ENCODE measurements at regions not wholly inside any gene's neighbourhood (a gene's known extent, or its start where the extent isn't known, plus 50 kb on each side); places are given as distances from the start of the nearest gene placed in this dataset.
A peak's percentile ranks its signal among the peaks of the same experiment; 100 is the strongest.

- Mint-ChIP-seq H3K4me3 (peak overlapping the region; percentile 96), H3K36me3 (peaks cover 18% of the 10 kb centered on the region), H3K9me3 (peaks cover 21% of the 10 kb centered on the region), H3K27me3 (ENCODE audit: low read depth) (peaks cover 6% of the 10 kb centered on the region; the same call in 1 of the 2 replicates), H3K4me1 (0 out of 2 replicates have a peak, but pooled peaks cover 3% of the 10 kb centered on the region), H3K27ac (peak overlapping the region; percentile 93)
- POLR2A ChIA-PET = no interaction called here
- CTCF ChIA-PET = interaction anchor here (0.9 to 1.2 kb wide), 4 partner anchors 9 to 19 kb away, joined by 3 to 5 read pairs (median 4); no protein-coding TSS in a partner anchor
- DNase-seq (ENCODE audit: low spot score) = peak; percentile 73
- ATAC-seq = peak; percentile 91
- TF ChIP-seq, protein P1, sequence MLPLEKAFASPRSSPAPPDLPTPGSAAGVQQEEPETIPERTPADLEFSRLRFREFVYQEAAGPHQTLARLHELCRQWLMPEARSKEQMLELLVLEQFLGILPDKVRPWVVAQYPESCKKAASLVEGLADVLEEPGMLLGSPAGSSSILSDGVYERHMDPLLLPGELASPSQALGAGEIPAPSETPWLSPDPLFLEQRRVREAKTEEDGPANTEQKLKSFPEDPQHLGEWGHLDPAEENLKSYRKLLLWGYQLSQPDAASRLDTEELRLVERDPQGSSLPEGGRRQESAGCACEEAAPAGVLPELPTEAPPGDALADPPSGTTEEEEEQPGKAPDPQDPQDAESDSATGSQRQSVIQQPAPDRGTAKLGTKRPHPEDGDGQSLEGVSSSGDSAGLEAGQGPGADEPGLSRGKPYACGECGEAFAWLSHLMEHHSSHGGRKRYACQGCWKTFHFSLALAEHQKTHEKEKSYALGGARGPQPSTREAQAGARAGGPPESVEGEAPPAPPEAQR (CRISPR knock-in tag; IDR thresholded peaks at IDR 0.05) = no peak
- peak; percentile 51; the same call in 1 of the 2 replicates for TF ChIP-seq MAX (CRISPR knock-in tag; IDR thresholded peaks at IDR 0.05)
- TF ChIP-seq ETV6 (CRISPR knock-in tag; IDR thresholded peaks at IDR 0.05) = peak; percentile 83
- no peak for TF ChIP-seq ZNF219 (CRISPR knock-in tag; IDR thresholded peaks at IDR 0.05; ENCODE audit: borderline replicate concordance)
- no peak for TF ChIP-seq GRHL2 (CRISPR knock-in tag; IDR thresholded peaks at IDR 0.05; ENCODE audit: insufficient replicate concordance, severe bottlenecking)
- no peak for TF ChIP-seq E2F5 (CRISPR knock-in tag; IDR thresholded peaks at IDR 0.05)
- TF ChIP-seq SMAD3 (CRISPR knock-in tag; IDR thresholded peaks at IDR 0.05; ENCODE audit: borderline replicate concordance) = no peak
- no peak for TF ChIP-seq RORB (CRISPR knock-in tag; IDR thresholded peaks at IDR 0.05)
- TF ChIP-seq ERG (CRISPR knock-in tag; IDR thresholded peaks at IDR 0.05) = no peak
- TF ChIP-seq, protein P2, sequence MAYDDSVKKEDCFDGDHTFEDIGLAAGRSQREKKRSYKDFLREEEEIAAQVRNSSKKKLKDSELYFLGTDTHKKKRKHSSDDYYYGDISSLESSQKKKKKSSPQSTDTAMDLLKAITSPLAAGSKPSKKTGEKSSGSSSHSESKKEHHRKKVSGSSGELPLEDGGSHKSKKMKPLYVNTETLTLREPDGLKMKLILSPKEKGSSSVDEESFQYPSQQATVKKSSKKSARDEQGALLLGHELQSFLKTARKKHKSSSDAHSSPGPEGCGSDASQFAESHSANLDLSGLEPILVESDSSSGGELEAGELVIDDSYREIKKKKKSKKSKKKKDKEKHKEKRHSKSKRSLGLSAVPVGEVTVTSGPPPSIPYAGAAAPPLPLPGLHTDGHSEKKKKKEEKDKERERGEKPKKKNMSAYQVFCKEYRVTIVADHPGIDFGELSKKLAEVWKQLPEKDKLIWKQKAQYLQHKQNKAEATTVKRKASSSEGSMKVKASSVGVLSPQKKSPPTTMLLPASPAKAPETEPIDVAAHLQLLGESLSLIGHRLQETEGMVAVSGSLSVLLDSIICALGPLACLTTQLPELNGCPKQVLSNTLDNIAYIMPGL (CRISPR knock-in tag; IDR thresholded peaks at IDR 0.05) = peak; percentile 65
- no peak for TF ChIP-seq CBFB (CRISPR knock-in tag; IDR thresholded peaks at IDR 0.05; ENCODE audit: low read depth)
- TF ChIP-seq TEAD1 (CRISPR knock-in tag; IDR thresholded peaks at IDR 0.05) = peak; percentile 71; the same call in 1 of the 2 replicates
Measured at GRCh38 chr6:28710466-28711191, 184.9 kb downstream of the GPX5 start.

GRCh38 chr6:28711325-28711724 lies 185.6 kb downstream of the GPX5 start:
- ChIA-PET CTCF (interaction anchor here (1.1 kb wide), 1 partner anchor 18 kb away, joined by 3 read pairs; no protein-coding TSS in a partner anchor), POLR2A (interaction anchor here (0.7 kb wide), 1 partner anchor 863 kb away, joined by 8 read pairs; no protein-coding TSS in a partner anchor)
- Mint-ChIP-seq H3K27me3 (ENCODE audit: low read depth) (peaks cover 10% of the 10 kb centered on the region; the same call in 1 of the 2 replicates), H3K9me3 (peaks cover 21% of the 10 kb centered on the region), H3K27ac (no peak overlapping the region), H3K36me3 (peaks cover 16% of the 10 kb centered on the region), H3K4me1 (0 out of 2 replicates have a peak, but pooled peaks cover 3% of the 10 kb centered on the region), H3K4me3 (no peak overlapping the region)
- no peak for ATAC-seq
- no peak for DNase-seq (ENCODE audit: low spot score)
- TF ChIP-seq ZNF671 (CRISPR knock-in tag; IDR thresholded peaks at IDR 0.05) (no peak), JAZF1 (CRISPR knock-in tag; IDR thresholded peaks at IDR 0.05) (no peak), ZNF416 (CRISPR knock-in tag; IDR thresholded peaks at IDR 0.05) (no peak), TP53 (CRISPR knock-in tag; IDR thresholded peaks at IDR 0.05) (no peak), E2F4 (CRISPR knock-in tag; IDR thresholded peaks at IDR 0.05; ENCODE audit: borderline replicate concordance, low read depth) (no peak), KAT7 (CRISPR knock-in tag; IDR thresholded peaks at IDR 0.05; ENCODE audit: borderline replicate concordance) (no peak), ELF4 (CRISPR knock-in tag; IDR thresholded peaks at IDR 0.05; ENCODE audit: low read depth) (no peak), NR1H2 (CRISPR knock-in tag; IDR thresholded peaks at IDR 0.05) (no peak)
- TF ChIP-seq, protein P3, sequence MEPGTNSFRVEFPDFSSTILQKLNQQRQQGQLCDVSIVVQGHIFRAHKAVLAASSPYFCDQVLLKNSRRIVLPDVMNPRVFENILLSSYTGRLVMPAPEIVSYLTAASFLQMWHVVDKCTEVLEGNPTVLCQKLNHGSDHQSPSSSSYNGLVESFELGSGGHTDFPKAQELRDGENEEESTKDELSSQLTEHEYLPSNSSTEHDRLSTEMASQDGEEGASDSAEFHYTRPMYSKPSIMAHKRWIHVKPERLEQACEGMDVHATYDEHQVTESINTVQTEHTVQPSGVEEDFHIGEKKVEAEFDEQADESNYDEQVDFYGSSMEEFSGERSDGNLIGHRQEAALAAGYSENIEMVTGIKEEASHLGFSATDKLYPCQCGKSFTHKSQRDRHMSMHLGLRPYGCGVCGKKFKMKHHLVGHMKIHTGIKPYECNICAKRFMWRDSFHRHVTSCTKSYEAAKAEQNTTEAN (CRISPR knock-in tag; IDR thresholded peaks at IDR 0.05) = no peak
- TF ChIP-seq, protein P4, sequence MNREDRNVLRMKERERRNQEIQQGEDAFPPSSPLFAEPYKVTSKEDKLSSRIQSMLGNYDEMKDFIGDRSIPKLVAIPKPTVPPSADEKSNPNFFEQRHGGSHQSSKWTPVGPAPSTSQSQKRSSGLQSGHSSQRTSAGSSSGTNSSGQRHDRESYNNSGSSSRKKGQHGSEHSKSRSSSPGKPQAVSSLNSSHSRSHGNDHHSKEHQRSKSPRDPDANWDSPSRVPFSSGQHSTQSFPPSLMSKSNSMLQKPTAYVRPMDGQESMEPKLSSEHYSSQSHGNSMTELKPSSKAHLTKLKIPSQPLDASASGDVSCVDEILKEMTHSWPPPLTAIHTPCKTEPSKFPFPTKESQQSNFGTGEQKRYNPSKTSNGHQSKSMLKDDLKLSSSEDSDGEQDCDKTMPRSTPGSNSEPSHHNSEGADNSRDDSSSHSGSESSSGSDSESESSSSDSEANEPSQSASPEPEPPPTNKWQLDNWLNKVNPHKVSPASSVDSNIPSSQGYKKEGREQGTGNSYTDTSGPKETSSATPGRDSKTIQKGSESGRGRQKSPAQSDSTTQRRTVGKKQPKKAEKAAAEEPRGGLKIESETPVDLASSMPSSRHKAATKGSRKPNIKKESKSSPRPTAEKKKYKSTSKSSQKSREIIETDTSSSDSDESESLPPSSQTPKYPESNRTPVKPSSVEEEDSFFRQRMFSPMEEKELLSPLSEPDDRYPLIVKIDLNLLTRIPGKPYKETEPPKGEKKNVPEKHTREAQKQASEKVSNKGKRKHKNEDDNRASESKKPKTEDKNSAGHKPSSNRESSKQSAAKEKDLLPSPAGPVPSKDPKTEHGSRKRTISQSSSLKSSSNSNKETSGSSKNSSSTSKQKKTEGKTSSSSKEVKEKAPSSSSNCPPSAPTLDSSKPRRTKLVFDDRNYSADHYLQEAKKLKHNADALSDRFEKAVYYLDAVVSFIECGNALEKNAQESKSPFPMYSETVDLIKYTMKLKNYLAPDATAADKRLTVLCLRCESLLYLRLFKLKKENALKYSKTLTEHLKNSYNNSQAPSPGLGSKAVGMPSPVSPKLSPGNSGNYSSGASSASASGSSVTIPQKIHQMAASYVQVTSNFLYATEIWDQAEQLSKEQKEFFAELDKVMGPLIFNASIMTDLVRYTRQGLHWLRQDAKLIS (CRISPR knock-in tag; IDR thresholded peaks at IDR 0.05; ENCODE audit: borderline replicate concordance) = no peak

All from WTC11 (cell line).